ENCODE measurements at regions not wholly inside any gene's neighbourhood (a gene's known extent, or its start where the extent isn't known, plus 50 kb on each side); places are given as distances from the start of the nearest gene placed in this dataset.

- H3K9me3 ChIP-seq (ENCODE audit: control insufficient read depth, insufficient read depth, low read depth, low read length), result no peaks in the 10 kb centered on the region
- ChIA-PET CTCF (no interaction called here), POLR2A (no interaction called here)
- no peaks in the 10 kb centered on the region for H3K4me1 ChIP-seq (ENCODE audit: control insufficient read depth, insufficient read depth, low read length)
- no peaks in the 10 kb centered on the region for H3K36me3 ChIP-seq (ENCODE audit: control insufficient read depth in 2 of 2, insufficient read depth in 1 of 2, low read length in 2 of 2)
- TF ChIP-seq ZBTB48 (tag by site-specific recombination; IDR thresholded peaks at IDR 0.05) (no peak), ZNF704 (tag by site-specific recombination; IDR thresholded peaks at IDR 0.05) (no peak)
- no peak overlapping the region for H3K4me3 ChIP-seq (ENCODE audit: low read depth, low read length)
- no peak overlapping the region for H3K27ac ChIP-seq (ENCODE audit: extremely low read depth, low read depth, low read length)
These were observed 127.6 kb downstream of the PMAIP1 start for GRCh38 chr18:60027397-60027796.

DNA sequence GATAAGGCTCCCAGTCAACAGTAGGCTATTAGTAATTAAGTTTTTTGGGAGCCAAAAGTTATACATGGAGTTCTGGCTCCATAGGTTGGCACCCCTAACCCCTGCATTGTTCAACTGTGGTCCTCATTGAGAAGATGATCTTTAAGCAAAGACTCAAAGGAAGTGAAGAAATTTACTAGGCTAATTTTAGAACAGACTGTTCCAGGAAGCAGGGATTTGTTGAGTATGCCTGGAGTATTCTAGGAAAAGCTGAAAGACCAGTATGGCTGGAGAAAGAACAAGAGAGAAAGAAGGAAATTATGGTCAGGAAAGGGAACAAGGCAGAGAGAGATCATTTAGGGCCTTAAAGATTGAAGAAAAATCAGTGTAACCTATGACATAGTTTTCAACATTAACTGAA, 125.1 kb downstream of the PMAIP1 start:
- H3K27ac ChIP-seq (ENCODE audit: extremely low read depth, low read depth, low read length), result no peak overlapping the region
- ChIA-PET POLR2A (no interaction called here), CTCF (interaction anchor here (0.6 to 2.3 kb wide), 2 partner anchors 36 to 56 kb away, joined by 3 to 5 read pairs; no protein-coding TSS in a partner anchor)
- H3K36me3 ChIP-seq (ENCODE audit: control insufficient read depth in 2 of 2, insufficient read depth in 1 of 2, low read length in 2 of 2), result no peaks in the 10 kb centered on the region
- TF ChIP-seq ZNF311 (tag by site-specific recombination; IDR thresholded peaks at IDR 0.05; ENCODE audit: borderline replicate concordance) (no peak), KLF10 (tag by site-specific recombination; IDR thresholded peaks at IDR 0.05) (no peak), ZNF433 (tag by site-specific recombination; IDR thresholded peaks at IDR 0.05; ENCODE audit: low read depth) (no peak), ZBTB17 (tag by site-specific recombination; IDR thresholded peaks at IDR 0.05) (no peak)
- no peak overlapping the region for H3K4me3 ChIP-seq (ENCODE audit: low read depth, low read length)
- H3K9me3 ChIP-seq (ENCODE audit: control insufficient read depth, insufficient read depth, low read depth, low read length), result no peaks in the 10 kb centered on the region
- peaks cover 5% of the 10 kb centered on the region; the same call in 1 of the 2 replicates for H3K4me1 ChIP-seq (ENCODE audit: control insufficient read depth, insufficient read depth, low read length)

DNA sequence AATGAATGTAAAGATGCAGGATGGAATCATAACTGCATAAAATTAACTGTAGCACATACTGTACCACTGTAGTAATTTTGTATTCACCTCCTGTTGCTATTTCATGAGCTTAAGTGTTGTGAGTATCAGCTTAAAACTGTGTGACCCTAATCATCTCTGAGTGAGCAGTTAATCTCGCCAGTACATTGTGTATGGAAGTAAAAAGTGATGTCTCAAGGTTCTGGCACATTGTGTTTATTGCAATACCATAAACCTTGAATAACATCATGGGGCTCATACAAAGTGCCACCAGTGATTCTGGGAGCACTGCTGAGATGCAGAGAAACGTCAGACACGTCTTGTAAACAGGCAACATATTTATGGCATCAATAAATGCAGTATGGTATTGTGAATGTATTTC, 124.5 kb downstream of the PMAIP1 start:
- ChIA-PET CTCF (interaction anchor here (0.7 to 2.3 kb wide), 2 partner anchors 28 to 36 kb away, joined by 3 to 5 read pairs; no protein-coding TSS in a partner anchor), POLR2A (no interaction called here)
- no peak overlapping the region for H3K4me3 ChIP-seq (ENCODE audit: low read depth, low read length)
- H3K9me3 ChIP-seq (ENCODE audit: control insufficient read depth, insufficient read depth, low read depth, low read length), result no peaks in the 10 kb centered on the region
- H3K4me1 ChIP-seq (ENCODE audit: control insufficient read depth, insufficient read depth, low read length), result peaks cover 5% of the 10 kb centered on the region; the same call in 1 of the 2 replicates
- H3K36me3 ChIP-seq (ENCODE audit: control insufficient read depth in 2 of 2, insufficient read depth in 1 of 2, low read length in 2 of 2), result no peaks in the 10 kb centered on the region
- no peak overlapping the region for H3K27ac ChIP-seq (ENCODE audit: extremely low read depth, low read depth, low read length)
- TF ChIP-seq SCRT1 (tag by site-specific recombination; IDR thresholded peaks at IDR 0.05; ENCODE audit: borderline replicate concordance) (no peak), ZNF585B (tag by site-specific recombination; IDR thresholded peaks at IDR 0.05) (no peak), ZNF2 (tag by site-specific recombination; IDR thresholded peaks at IDR 0.05) (no peak), ZNF274 (IDR thresholded peaks at IDR 0.05; ENCODE audit: low read length) (no peak), ZNF274 (tag by site-specific recombination; IDR thresholded peaks at IDR 0.05; ENCODE audit: borderline replicate concordance) (no peak), ZNF513 (tag by site-specific recombination; IDR thresholded peaks at IDR 0.05) (no peak), ZNF121 (tag by site-specific recombination; IDR thresholded peaks at IDR 0.05) (no peak)

DNA sequence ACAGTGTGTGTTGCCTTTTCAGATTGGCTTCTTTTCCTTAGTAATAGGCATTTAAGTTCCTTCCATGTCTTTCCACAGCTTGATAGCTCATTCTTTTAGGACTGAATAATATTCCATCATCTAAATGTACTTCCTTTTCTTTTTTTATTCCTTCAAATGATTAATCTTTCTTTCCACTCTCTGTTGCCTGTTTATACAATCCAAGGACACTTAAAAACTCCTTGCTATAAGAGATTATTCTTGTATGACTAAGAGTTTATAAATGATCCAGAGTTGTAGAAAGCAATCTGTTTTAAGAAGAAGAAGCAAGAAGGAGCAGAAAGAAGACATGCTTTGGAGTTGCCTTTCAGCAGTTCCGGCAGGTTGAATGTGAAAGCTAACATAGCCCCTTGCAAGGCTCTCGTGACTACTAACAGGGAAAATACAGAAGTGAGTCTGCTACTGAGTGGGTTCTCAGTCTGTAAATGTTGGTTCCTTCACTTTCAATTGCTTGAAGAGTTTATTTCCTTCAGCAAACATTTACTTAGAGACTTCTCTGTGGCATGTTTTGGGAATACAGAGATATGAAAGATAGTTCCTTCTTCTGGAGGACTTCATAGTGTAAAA, 123.0 kb downstream of the PMAIP1 start:
- Histone ChIP-seq H3K27ac (ENCODE audit: extremely low read depth, low read depth, low read length) (no peak overlapping the region), H3K9me3 (ENCODE audit: control insufficient read depth, insufficient read depth, low read depth, low read length) (no peaks in the 10 kb centered on the region), H3K4me3 (ENCODE audit: low read depth, low read length) (no peak overlapping the region), H3K36me3 (ENCODE audit: control insufficient read depth in 2 of 2, insufficient read depth in 1 of 2, low read length in 2 of 2) (no peaks in the 10 kb centered on the region), H3K4me1 (ENCODE audit: control insufficient read depth, insufficient read depth, low read length) (peaks cover 9% of the 10 kb centered on the region; the same call in 1 of the 2 replicates)
- ChIA-PET CTCF (interaction anchor here (2.7 kb wide), 1 partner anchor 26 kb away, joined by 13 read pairs; no protein-coding TSS in a partner anchor), POLR2A (no interaction called here)
- no peak for TF ChIP-seq GLI2 (tag by site-specific recombination; IDR thresholded peaks at IDR 0.05; ENCODE audit: borderline replicate concordance, low read depth)
- TF ChIP-seq, protein P1, sequence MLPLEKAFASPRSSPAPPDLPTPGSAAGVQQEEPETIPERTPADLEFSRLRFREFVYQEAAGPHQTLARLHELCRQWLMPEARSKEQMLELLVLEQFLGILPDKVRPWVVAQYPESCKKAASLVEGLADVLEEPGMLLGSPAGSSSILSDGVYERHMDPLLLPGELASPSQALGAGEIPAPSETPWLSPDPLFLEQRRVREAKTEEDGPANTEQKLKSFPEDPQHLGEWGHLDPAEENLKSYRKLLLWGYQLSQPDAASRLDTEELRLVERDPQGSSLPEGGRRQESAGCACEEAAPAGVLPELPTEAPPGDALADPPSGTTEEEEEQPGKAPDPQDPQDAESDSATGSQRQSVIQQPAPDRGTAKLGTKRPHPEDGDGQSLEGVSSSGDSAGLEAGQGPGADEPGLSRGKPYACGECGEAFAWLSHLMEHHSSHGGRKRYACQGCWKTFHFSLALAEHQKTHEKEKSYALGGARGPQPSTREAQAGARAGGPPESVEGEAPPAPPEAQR (tag by site-specific recombination; IDR thresholded peaks at IDR 0.05), result no peak
- TF ChIP-seq PRDM2 (tag by site-specific recombination; IDR thresholded peaks at IDR 0.05; ENCODE audit: borderline replicate concordance), result no peak
- no peak for TF ChIP-seq ZNF529 (tag by site-specific recombination; IDR thresholded peaks at IDR 0.05; ENCODE audit: insufficient replicate concordance)
- TF ChIP-seq ZNF184 (tag by site-specific recombination; IDR thresholded peaks at IDR 0.05), result no peak

Data from HEK293 (cell line).